CD14-positive monocyte (primary cell): ENCODE measurements at regions not wholly inside any gene's neighbourhood (a gene's known extent, or its start where the extent isn't known, plus 50 kb on each side); places are given as distances from the start of the nearest gene placed in this dataset.

ENCODE experiments used
- DNase-seq, 3 donors: peaks; one replicate each; pipeline ENCODE4 v3.0.0-alpha.2; 2011 to 2022
- H2AFZ ChIP-seq: 2 replicates; pipeline ENCODE4 v1.6.0; 2012; ENCODE audit warnings: mild to moderate bottlenecking, low read depth, low read length, inconsistent platforms; ENCODE audit not compliant: insufficient read depth, poor library complexity, severe bottlenecking
- H3K27ac ChIP-seq, 2 donors: 1 replicate in 1 of 2; 2 replicates in 1 of 2; pipeline ENCODE4 v1.5.1; 2012 to 2013; ENCODE audit warnings: low read length in 2 of 2, control low read depth in 1 of 2, inconsistent platforms in 1 of 2, low read depth in 1 of 2, mild to moderate bottlenecking in 1 of 2
- H3K27me3 ChIP-seq, 2 donors: one replicate each; pipeline versions ENCODE4 v1.6.0 to v1.6.1; 2011 to 2013; ENCODE audit warnings: low read length in 2 of 2; ENCODE audit not compliant: control insufficient read depth in 2 of 2, insufficient read depth in 2 of 2
- H3K36me3 ChIP-seq, 2 donors: replicated peaks in 1 of 2; 1 replicate in 1 of 2; 2 replicates in 1 of 2; pipeline versions ENCODE4 v1.5.1 to v1.6.1; 2012 to 2013; ENCODE audit warnings: low read length in 2 of 2, control low read depth in 1 of 2, inconsistent platforms in 1 of 2, mild to moderate bottlenecking in 1 of 2; ENCODE audit not compliant: insufficient read depth in 2 of 2, control insufficient read depth in 1 of 2
- H3K4me1 ChIP-seq, 2 donors: 1 replicate in 1 of 2; 2 replicates in 1 of 2; pipeline versions ENCODE4 v1.5.1 to v1.6.1; 2012 to 2013; ENCODE audit warnings: low read length in 2 of 2, control low read depth in 1 of 2, inconsistent platforms in 1 of 2, mild to moderate bottlenecking in 1 of 2, moderate library complexity in 1 of 2; ENCODE audit not compliant: insufficient read depth in 2 of 2, control insufficient read depth in 1 of 2
- H3K4me2 ChIP-seq: replicated peaks from 2 replicates; pipeline ENCODE3; 2012; ENCODE audit warnings: low read length, moderate library complexity, mild to moderate bottlenecking; ENCODE audit not compliant: poor library complexity, severe bottlenecking; ENCODE audit errors: extremely low read depth
- H3K4me3 ChIP-seq, 3 experiments: fragments of 200-600 bp in 1 of 3; sonication (generic) in 1 of 3; replicated peaks in 1 of 3; 1 replicate in 2 of 3; 2 replicates in 1 of 3; pipeline ENCODE4 v1.5.1; 2011 to 2013; ENCODE audit warnings: low read length in 3 of 3, mild to moderate bottlenecking in 3 of 3, control low read depth in 2 of 3, low read depth in 2 of 3, inconsistent platforms in 1 of 3, moderate library complexity in 1 of 3
- H3K79me2 ChIP-seq: 2 replicates; pipeline ENCODE4 v1.6.0; 2012; ENCODE audit warnings: mild to moderate bottlenecking, control low read depth, inconsistent platforms, low read length, moderate library complexity; ENCODE audit not compliant: insufficient read depth
- H3K9ac ChIP-seq: 2 replicates; pipeline ENCODE4 v1.6.0; 2017; ENCODE audit warnings: low read length, mild to moderate bottlenecking; ENCODE audit not compliant: insufficient read depth, poor library complexity, severe bottlenecking
- H3K9me3 ChIP-seq, 2 donors: replicated peaks in 1 of 2; 1 replicate in 1 of 2; 2 replicates in 1 of 2; pipeline versions ENCODE4 v1.5.1 to v1.6.1; 2012 to 2013; ENCODE audit warnings: low read length in 2 of 2, control low read depth in 1 of 2; ENCODE audit not compliant: control insufficient read depth in 1 of 2, insufficient read depth in 1 of 2
- H4K20me1 ChIP-seq: 2 replicates; pipeline ENCODE4 v1.6.0; 2012; ENCODE audit warnings: mild to moderate bottlenecking, low read length, control low read depth, moderate library complexity; ENCODE audit not compliant: insufficient read depth
- H3K27ac Mint-ChIP-seq, 7 donors: one replicate each; pipeline ENCODE4 v1.8.0; 2020; ENCODE audit warnings: mild to moderate bottlenecking in 7 of 7, mixed read lengths in 7 of 7, moderate library complexity in 6 of 7, inconsistent platforms in 2 of 7
- H3K27me3 Mint-ChIP-seq, 3 donors: one replicate each; pipeline ENCODE4 v1.8.0; 2021 to 2022; ENCODE audit warnings: low read depth in 3 of 3, mild to moderate bottlenecking in 3 of 3, mixed read lengths in 3 of 3, moderate library complexity in 3 of 3, inconsistent platforms in 1 of 3
- H3K36me3 Mint-ChIP-seq, 2 donors: one replicate each; pipeline ENCODE4 v1.8.0; 2020; ENCODE audit warnings: mixed read lengths in 2 of 2, inconsistent platforms in 1 of 2, mild to moderate bottlenecking in 1 of 2
- H3K4me1 Mint-ChIP-seq: one replicate; pipeline ENCODE4 v1.8.0; 2020; ENCODE audit warnings: mild to moderate bottlenecking, mixed read lengths
- H3K4me3 Mint-ChIP-seq, 2 donors: one replicate each; pipeline ENCODE4 v1.8.0; 2020; ENCODE audit warnings: mild to moderate bottlenecking in 2 of 2, mixed read lengths in 2 of 2, moderate library complexity in 1 of 2
- H3K9me3 Mint-ChIP-seq, 7 donors: one replicate each; pipeline ENCODE4 v1.8.0; 2020 to 2022; ENCODE audit warnings: mixed read lengths in 7 of 7, mild to moderate bottlenecking in 6 of 7, moderate library complexity in 6 of 7, inconsistent platforms in 2 of 7
- WGBS: methylation state at CpG from one replicate; pipeline ENCODE4 v1.1.5; 2013; ENCODE audit warnings: missing lambda C conversion rate; ENCODE audit not compliant: insufficient coverage; 5-methylcytosine and 5-hydroxymethylcytosine counted together
- intact Hi-C, 2 donors: fragments of 100-400 bp; cut with micrococcal nuclease; formaldehyde crosslinking; loops; one replicate each; pipeline versions ENCODE4 v1.15.0 to v1.15.1; 2023
- TF ChIP-seq, protein P1 (sequence below): fragments of 200-600 bp; IDR thresholded peaks from one replicate; pipeline ENCODE4 v1.8.0; 2022; ENCODE audit warnings: antibody characterized with exemption, mild to moderate bottlenecking

- peaks cover 1 to 13% (median 12%) of the 10 kb centered on the region in 3 donors for H3K27me3 Mint-ChIP-seq
- TF ChIP-seq, protein P1, sequence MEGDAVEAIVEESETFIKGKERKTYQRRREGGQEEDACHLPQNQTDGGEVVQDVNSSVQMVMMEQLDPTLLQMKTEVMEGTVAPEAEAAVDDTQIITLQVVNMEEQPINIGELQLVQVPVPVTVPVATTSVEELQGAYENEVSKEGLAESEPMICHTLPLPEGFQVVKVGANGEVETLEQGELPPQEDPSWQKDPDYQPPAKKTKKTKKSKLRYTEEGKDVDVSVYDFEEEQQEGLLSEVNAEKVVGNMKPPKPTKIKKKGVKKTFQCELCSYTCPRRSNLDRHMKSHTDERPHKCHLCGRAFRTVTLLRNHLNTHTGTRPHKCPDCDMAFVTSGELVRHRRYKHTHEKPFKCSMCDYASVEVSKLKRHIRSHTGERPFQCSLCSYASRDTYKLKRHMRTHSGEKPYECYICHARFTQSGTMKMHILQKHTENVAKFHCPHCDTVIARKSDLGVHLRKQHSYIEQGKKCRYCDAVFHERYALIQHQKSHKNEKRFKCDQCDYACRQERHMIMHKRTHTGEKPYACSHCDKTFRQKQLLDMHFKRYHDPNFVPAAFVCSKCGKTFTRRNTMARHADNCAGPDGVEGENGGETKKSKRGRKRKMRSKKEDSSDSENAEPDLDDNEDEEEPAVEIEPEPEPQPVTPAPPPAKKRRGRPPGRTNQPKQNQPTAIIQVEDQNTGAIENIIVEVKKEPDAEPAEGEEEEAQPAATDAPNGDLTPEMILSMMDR, result no peak
- DNase-seq, result no peak
- H3K4me3 Mint-ChIP-seq, result peak overlapping the region in 1 of 2 donors; percentile 82
- H3K36me3 Mint-ChIP-seq, result peaks cover 0 to 2% of the 10 kb centered on the region in 2 donors
- H3K27ac Mint-ChIP-seq, result peak overlapping the region in 1 of 7 donors; percentile 18
- peaks cover 5 to 13% (median 9%) of the 10 kb centered on the region in 7 donors for H3K9me3 Mint-ChIP-seq
- WGBS, result 50% methylated on average over 1 of the region's 4 CpGs
- H3K9ac ChIP-seq, result peak overlapping the region; percentile 24
- H3K27me3 ChIP-seq, result no peaks in the 10 kb centered on the region
- H3K9me3 ChIP-seq, result peaks cover 6 to 8% of the 10 kb centered on the region in 2 donors
- no peaks in the 10 kb centered on the region for H3K36me3 ChIP-seq
- H3K4me3 ChIP-seq, result peak overlapping the region in 1 of 3 experiments; percentile 42
- H3K4me1 ChIP-seq, result peaks cover 28 to 32% of the 10 kb centered on the region in 2 donors
- H3K4me2 ChIP-seq, result peak overlapping the region; percentile 36
- H3K4me1 Mint-ChIP-seq, result peaks cover 27% of the 10 kb centered on the region
- intact Hi-C loops, result no loop called here
- peak overlapping the region; percentile 33 for H2AFZ ChIP-seq
- no peaks in the 10 kb centered on the region for H4K20me1 ChIP-seq
- H3K27ac ChIP-seq, result no peak overlapping the region
- H3K79me2 ChIP-seq, result no peaks in the 10 kb centered on the region
Observed at GRCh38 chr20:22984008-22984407, 51.1 kb upstream of the SSTR4 start.

DNA sequence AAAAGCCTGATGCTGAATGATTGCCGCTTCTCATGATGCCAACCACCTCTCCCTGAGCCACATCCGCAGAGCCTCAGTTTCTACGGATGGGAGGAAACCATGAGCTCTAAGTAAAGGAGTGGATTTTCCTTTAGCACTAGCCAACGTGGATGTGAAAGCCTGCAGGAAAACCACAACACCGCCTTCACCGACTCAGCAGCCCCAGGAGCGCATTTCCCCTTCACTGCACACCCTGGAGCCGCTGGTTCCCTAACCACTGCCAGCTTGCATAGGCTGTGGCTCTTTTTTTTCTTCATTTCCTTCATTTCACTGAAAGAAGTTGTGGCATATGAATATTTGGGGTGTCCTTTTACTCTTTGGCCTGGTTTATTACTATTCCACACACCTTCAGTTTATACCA lies 50.5 kb upstream of the SSTR4 start:
- TF ChIP-seq, protein P1, result no peak
- peak overlapping the region in 1 of 3 experiments; percentile 42 for H3K4me3 ChIP-seq
- no peaks in the 10 kb centered on the region for H3K79me2 ChIP-seq
- Mint-ChIP-seq H3K27ac (no peak overlapping the region), H3K4me1 (peaks cover 33% of the 10 kb centered on the region), H3K4me3 (peak overlapping the region; percentile 55 to 82), H3K9me3 (peaks cover 5 to 13% (median 9%) of the 10 kb centered on the region in 7 donors), H3K36me3 (peaks cover 0 to 2% of the 10 kb centered on the region in 2 donors), H3K27me3 (peaks cover 1 to 13% (median 12%) of the 10 kb centered on the region in 3 donors)
- peaks cover 6 to 8% of the 10 kb centered on the region in 2 donors for H3K9me3 ChIP-seq
- peak overlapping the region; percentile 24 for H3K9ac ChIP-seq
- DNase-seq, result peak; percentile 18 to 39 (median 38)
- H3K27me3 ChIP-seq, result no peaks in the 10 kb centered on the region
- H3K4me1 ChIP-seq, result peaks cover 28 to 32% of the 10 kb centered on the region in 2 donors
- intact Hi-C loops, result no loop called here
- H3K27ac ChIP-seq, result no peak overlapping the region
- no peaks in the 10 kb centered on the region for H3K36me3 ChIP-seq
- peak overlapping the region; percentile 36 for H3K4me2 ChIP-seq
- peak overlapping the region; percentile 33 for H2AFZ ChIP-seq
- WGBS, result no CpG with 5 or more reads among the region's 8 CpGs
- no peaks in the 10 kb centered on the region for H4K20me1 ChIP-seq
